ENCODE measurements at regions not wholly inside any gene's neighbourhood (a gene's known extent, or its start where the extent isn't known, plus 50 kb on each side); places are given as distances from the start of the nearest gene placed in this dataset.

GRCh38 chr14:104396682-104397470 is 182.7 kb upstream of the C14orf180 start:
- no peak for TF ChIP-seq TAF1 (IDR thresholded peaks at IDR 0.05; ENCODE audit: borderline replicate concordance, low read depth, low read length)
- TF ChIP-seq CHD2 (IDR thresholded peaks at IDR 0.05; ENCODE audit: low read length, partially characterized antibody) = no peak
- no peak for TF ChIP-seq RFX5 (IDR thresholded peaks at IDR 0.05; ENCODE audit: low read length)
- TF ChIP-seq RXRA (IDR thresholded peaks at IDR 0.05; ENCODE audit: borderline replicate concordance, low read depth) = no peak
- TF ChIP-seq RCOR1 (IDR thresholded peaks at IDR 0.05; ENCODE audit: low read length) = no peak
- TF ChIP-seq MEF2A (IDR thresholded peaks at IDR 0.05; ENCODE audit: borderline replicate concordance, low read depth) = no peak
- no peak for TF ChIP-seq FOXJ3 (CRISPR knock-in tag; IDR thresholded peaks at IDR 0.05)
- no peak for TF ChIP-seq NFIC (IDR thresholded peaks at IDR 0.05; ENCODE audit: borderline replicate concordance)
- TF ChIP-seq RAD21 (IDR thresholded peaks at IDR 0.05; ENCODE audit: low read length) = no peak
- TF ChIP-seq SMC3 (IDR thresholded peaks at IDR 0.05; ENCODE audit: low read depth, low read length) = no peak
- TF ChIP-seq EP300 (IDR thresholded peaks at IDR 0.05; ENCODE audit: borderline replicate concordance in 1 of 2, low read depth in 1 of 2, low read length in 1 of 2) = no peak
- TF ChIP-seq FOSL2 (IDR thresholded peaks at IDR 0.05; ENCODE audit: borderline replicate concordance, low read depth) = no peak
- Histone ChIP-seq H3K9me2 (no peaks in the 10 kb centered on the region), H3F3A (replicated peaks; ENCODE audit: insufficient read depth) (no peaks in the 10 kb centered on the region)

GRCh38 chr14:104397956-104398355 is 181.6 kb upstream of the C14orf180 start:
- POLR2A ChIA-PET = no interaction called here
- no peaks in the 10 kb centered on the region for H4K20me1 ChIP-seq (ENCODE audit: insufficient read depth)

More at GRCh38 chr14:104396682-104397470, 182.7 kb upstream of the C14orf180 start:
- peaks cover 6% of the 10 kb centered on the region; the same call in 1 of the 2 replicates for H3K9me3 ChIP-seq
- 74% methylated on average over 16 of the region's 17 CpGs for WGBS (ENCODE audit: low lambda C conversion rate)
- ChIA-PET CTCF (interaction anchor here (0.9 to 1.3 kb wide), 3 partner anchors 13 to 103 kb away, joined by 3 to 4 read pairs (median 4); no protein-coding TSS in a partner anchor), POLR2A (no interaction called here)
- no peak overlapping the region for H3K9ac ChIP-seq
- no peak overlapping the region for H3K27ac ChIP-seq (ENCODE audit: low read depth in 2 of 2, low read length in 1 of 2)
- H3K79me2 ChIP-seq (ENCODE audit: insufficient read depth) = no peaks in the 10 kb centered on the region
- no peaks in the 10 kb centered on the region for H3K36me3 ChIP-seq (replicated peaks in 1 of 2; ENCODE audit: control insufficient read depth in 1 of 2, insufficient read depth in 2 of 2, low read length in 1 of 2)
- no peaks in the 10 kb centered on the region for H3K27me3 ChIP-seq (ENCODE audit: insufficient read depth)
- no peaks in the 10 kb centered on the region for H4K20me1 ChIP-seq (ENCODE audit: insufficient read depth)
- no peak overlapping the region for H3K4me3 ChIP-seq (ENCODE audit: low read depth in 2 of 2, low read length in 1 of 2)
- no peak for DNase-seq
- H2AFZ ChIP-seq (ENCODE audit: low read depth) = no peak overlapping the region
- no peak overlapping the region for H3K4me2 ChIP-seq
- peaks cover 0 to 28% of the 10 kb centered on the region in 2 experiments; a peak in 1 of 4 replicates for H3K4me1 ChIP-seq (ENCODE audit: control insufficient read depth in 1 of 2, insufficient read depth in 2 of 2, low read depth in 1 of 2, low read length in 1 of 2)

More at GRCh38 chr14:104397956-104398355, 181.6 kb upstream of the C14orf180 start:
- no peak for TF ChIP-seq EZH2phosphoT487 (IDR thresholded peaks at IDR 0.05; ENCODE audit: borderline replicate concordance, low read depth)
- no peak for TF ChIP-seq RAD21 (IDR thresholded peaks at IDR 0.05; ENCODE audit: low read length)
- TF ChIP-seq GATA2 (CRISPR knock-in tag; IDR thresholded peaks at IDR 0.05) = no peak
- TF ChIP-seq PBX3 (IDR thresholded peaks at IDR 0.05) = no peak
- TF ChIP-seq POLR2AphosphoS5 (IDR thresholded peaks at IDR 0.05; ENCODE audit: low read depth, low read length) = no peak
- TF ChIP-seq, protein P1, sequence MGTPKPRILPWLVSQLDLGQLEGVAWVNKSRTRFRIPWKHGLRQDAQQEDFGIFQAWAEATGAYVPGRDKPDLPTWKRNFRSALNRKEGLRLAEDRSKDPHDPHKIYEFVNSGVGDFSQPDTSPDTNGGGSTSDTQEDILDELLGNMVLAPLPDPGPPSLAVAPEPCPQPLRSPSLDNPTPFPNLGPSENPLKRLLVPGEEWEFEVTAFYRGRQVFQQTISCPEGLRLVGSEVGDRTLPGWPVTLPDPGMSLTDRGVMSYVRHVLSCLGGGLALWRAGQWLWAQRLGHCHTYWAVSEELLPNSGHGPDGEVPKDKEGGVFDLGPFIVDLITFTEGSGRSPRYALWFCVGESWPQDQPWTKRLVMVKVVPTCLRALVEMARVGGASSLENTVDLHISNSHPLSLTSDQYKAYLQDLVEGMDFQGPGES (IDR thresholded peaks at IDR 0.05; ENCODE audit: low read depth, low read length) = no peak
- no peak for TF ChIP-seq EP300 (IDR thresholded peaks at IDR 0.05; ENCODE audit: borderline replicate concordance in 1 of 2, low read depth in 1 of 2, low read length in 1 of 2)
- no peak for TF ChIP-seq FOXJ3 (CRISPR knock-in tag; IDR thresholded peaks at IDR 0.05)
- no peak for TF ChIP-seq RCOR1 (IDR thresholded peaks at IDR 0.05; ENCODE audit: low read length)
- TF ChIP-seq NFIC (IDR thresholded peaks at IDR 0.05; ENCODE audit: borderline replicate concordance) = no peak
- TF ChIP-seq CTCF (IDR thresholded peaks at IDR 0.05) = no peak
- TF ChIP-seq RXRA (IDR thresholded peaks at IDR 0.05; ENCODE audit: borderline replicate concordance, low read depth) = no peak
- TF ChIP-seq TEAD4 (IDR thresholded peaks at IDR 0.05; ENCODE audit: borderline replicate concordance, insufficient read depth) = no peak
- TF ChIP-seq ELF1 (IDR thresholded peaks at IDR 0.05) = no peak
- TF ChIP-seq FOXM1 (IDR thresholded peaks at IDR 0.05; ENCODE audit: low read depth) = no peak
- DNase-seq = no peak
- Histone ChIP-seq H3K9ac (no peak overlapping the region), H3K36me3 (replicated peaks in 1 of 2; ENCODE audit: control insufficient read depth in 1 of 2, insufficient read depth in 2 of 2, low read length in 1 of 2) (no peaks in the 10 kb centered on the region), H3K4me3 (ENCODE audit: low read depth in 2 of 2, low read length in 1 of 2) (no peak overlapping the region), H3K27ac (ENCODE audit: low read depth in 2 of 2, low read length in 1 of 2) (no peak overlapping the region), H3K4me2 (no peak overlapping the region), H3K79me2 (ENCODE audit: insufficient read depth) (no peaks in the 10 kb centered on the region), H3K9me2 (no peaks in the 10 kb centered on the region), H3K27me3 (ENCODE audit: insufficient read depth) (no peaks in the 10 kb centered on the region), H3F3A (replicated peaks; ENCODE audit: insufficient read depth) (no peaks in the 10 kb centered on the region), H2AFZ (ENCODE audit: low read depth) (no peak overlapping the region), H3K4me1 (ENCODE audit: control insufficient read depth in 1 of 2, insufficient read depth in 2 of 2, low read depth in 1 of 2, low read length in 1 of 2) (peaks cover 0 to 28% of the 10 kb centered on the region in 2 experiments; a peak in 1 of 4 replicates), H3K9me3 (peaks cover 6% of the 10 kb centered on the region; the same call in 1 of the 2 replicates)
- 77% methylated on average over 2 of the region's 2 CpGs for WGBS (ENCODE audit: low lambda C conversion rate)
- CTCF ChIA-PET = interaction anchor here (1.3 to 2.3 kb wide), 5 partner anchors 11 to 241 kb away, joined by 3 to 11 read pairs (median 6); no protein-coding TSS in a partner anchor

Measured in SK-N-SH (cell line).